BJ (cell line): ENCODE measurements at regions not wholly inside any gene's neighbourhood (a gene's known extent, or its start where the extent isn't known, plus 50 kb on each side); places are given as distances from the start of the nearest gene placed in this dataset.

ENCODE experiments used
- CTCF ChIA-PET: fragments of 350-600 bp; formaldehyde crosslinking; extraction: SDS; loops from one replicate; lab custom pipeline; 2021; ENCODE audit warnings: antibody characterized with exemption, inconsistent platforms; lab: Yijun Ruan, JAX
- POLR2A ChIA-PET: fragments of 300-600 bp; sonication (Branson Sonifier 250); formaldehyde crosslinking; extraction: SDS; loops from one replicate; lab custom pipeline; 2021; ENCODE audit warnings: antibody characterized with exemption; lab: Charles Lee
- DNase-seq: peaks from one replicate; pipeline ENCODE4 v3.0.0-alpha.2; 2011; ENCODE audit warnings: low read depth
- H3K27me3 ChIP-seq: 2 replicates; pipeline ENCODE4 v1.6.0; 2011; ENCODE audit warnings: low read length; ENCODE audit not compliant: control insufficient read depth, insufficient read depth
- H3K36me3 ChIP-seq: 2 replicates; pipeline ENCODE4 v1.5.1; 2011; ENCODE audit warnings: low read length; ENCODE audit not compliant: control insufficient read depth, insufficient read depth
- H3K4me3 ChIP-seq: 2 replicates; pipeline ENCODE4 v1.5.1; 2011; ENCODE audit warnings: low read depth, mild to moderate bottlenecking, control low read depth, low read length
- TF ChIP-seq, protein P1 (sequence below): IDR thresholded peaks from 2 replicates; pipeline ENCODE4 v1.5.1; 2011; ENCODE audit warnings: low read depth, mild to moderate bottlenecking, control low read depth, inconsistent platforms, low read length, moderate library complexity; ENCODE audit not compliant: insufficient read depth

DNA sequence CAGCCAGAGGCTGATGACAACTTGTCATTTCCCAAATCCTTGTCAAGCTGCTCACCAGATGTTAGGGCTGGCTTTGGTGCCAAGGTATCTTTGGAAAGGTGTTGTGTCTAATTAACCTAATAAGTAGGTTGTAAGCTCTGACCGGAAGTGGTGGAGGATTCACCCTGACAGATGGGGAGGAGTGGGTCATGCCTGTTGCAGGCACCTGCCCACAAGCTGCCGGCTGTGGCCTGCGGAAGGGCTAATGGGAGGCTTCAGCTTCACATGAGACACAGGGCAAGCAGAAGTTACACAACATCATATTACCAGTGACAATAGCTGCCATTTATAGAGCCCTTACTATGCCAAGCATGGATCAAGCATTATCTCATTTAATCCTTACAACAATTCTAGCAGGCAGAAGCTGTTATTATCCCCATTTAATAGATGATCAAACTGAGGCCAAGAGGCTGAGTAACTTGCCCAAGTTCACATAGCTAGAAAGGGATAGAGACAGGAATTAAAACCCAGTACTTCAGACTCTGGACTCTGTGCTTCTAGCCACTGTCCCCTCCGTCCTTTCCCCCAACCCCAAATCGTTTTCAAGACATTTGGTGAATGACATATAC lies 63.1 kb upstream of the DUSP5 start:
- Histone ChIP-seq H3K27me3 (no peaks in the 10 kb centered on the region), H3K36me3 (no peaks in the 10 kb centered on the region), H3K4me3 (no peak overlapping the region)
- ChIA-PET CTCF (no interaction called here), POLR2A (no interaction called here)
- no peak for DNase-seq
- TF ChIP-seq, protein P1, sequence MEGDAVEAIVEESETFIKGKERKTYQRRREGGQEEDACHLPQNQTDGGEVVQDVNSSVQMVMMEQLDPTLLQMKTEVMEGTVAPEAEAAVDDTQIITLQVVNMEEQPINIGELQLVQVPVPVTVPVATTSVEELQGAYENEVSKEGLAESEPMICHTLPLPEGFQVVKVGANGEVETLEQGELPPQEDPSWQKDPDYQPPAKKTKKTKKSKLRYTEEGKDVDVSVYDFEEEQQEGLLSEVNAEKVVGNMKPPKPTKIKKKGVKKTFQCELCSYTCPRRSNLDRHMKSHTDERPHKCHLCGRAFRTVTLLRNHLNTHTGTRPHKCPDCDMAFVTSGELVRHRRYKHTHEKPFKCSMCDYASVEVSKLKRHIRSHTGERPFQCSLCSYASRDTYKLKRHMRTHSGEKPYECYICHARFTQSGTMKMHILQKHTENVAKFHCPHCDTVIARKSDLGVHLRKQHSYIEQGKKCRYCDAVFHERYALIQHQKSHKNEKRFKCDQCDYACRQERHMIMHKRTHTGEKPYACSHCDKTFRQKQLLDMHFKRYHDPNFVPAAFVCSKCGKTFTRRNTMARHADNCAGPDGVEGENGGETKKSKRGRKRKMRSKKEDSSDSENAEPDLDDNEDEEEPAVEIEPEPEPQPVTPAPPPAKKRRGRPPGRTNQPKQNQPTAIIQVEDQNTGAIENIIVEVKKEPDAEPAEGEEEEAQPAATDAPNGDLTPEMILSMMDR, result no peak

DNA sequence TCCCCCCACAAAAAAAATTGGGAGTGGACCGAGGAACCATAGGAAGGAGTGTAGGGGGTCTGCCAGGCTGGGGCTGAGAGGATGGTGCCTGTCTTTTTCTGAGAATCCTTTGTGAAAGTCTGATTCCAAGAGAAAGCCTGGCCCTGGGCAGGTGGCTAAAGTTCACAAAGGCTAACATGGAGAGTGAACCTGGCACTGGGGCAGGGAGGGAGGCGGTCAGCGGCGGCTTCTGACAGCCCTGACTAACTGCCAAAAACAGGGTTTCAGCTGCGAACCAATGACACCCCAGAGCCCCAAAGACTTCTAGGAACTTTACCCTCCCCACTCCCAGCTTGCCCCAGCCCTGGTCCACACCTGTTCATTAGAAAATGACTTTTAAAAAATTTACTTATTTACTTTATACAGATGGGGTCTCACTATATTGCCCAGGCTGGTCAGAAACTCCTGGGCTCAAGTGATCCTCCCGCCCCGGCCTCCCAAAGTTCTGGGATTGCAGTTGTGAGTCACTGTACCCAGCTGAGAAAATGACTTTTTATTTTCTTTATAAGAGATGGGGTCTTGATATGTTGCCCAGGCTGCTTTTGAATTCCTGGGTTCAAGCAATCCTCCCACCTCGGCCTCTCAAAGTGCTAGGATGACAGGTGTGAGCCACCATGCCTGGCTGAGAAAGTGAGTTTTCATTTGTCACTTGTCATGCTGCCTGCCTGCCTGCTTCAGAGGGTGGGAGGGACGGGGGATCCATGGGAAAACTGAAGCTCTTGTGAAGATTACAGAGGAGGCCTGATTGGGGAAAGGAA lies 61.0 kb upstream of the DUSP5 start:
- POLR2A ChIA-PET, result no interaction called here
- no peak overlapping the region for H3K4me3 ChIP-seq
- DNase-seq, result no peak
- CTCF ChIA-PET, result no interaction called here
- H3K36me3 ChIP-seq, result no peaks in the 10 kb centered on the region
- no peaks in the 10 kb centered on the region for H3K27me3 ChIP-seq
- TF ChIP-seq, protein P1, result no peak

DNA sequence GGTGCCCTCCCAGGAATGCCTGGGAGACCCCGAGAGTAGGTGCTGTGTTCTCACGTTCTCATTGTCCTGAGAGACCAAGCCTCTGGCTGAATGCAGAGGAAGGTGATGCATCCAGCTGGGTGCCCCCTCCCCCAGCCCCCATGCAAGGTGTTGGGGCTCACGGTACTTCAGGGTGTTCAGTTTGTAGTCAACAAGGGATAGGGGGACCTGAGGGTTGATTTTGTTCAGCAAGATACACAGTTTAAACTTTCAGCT lies 60.4 kb upstream of the DUSP5 start:
- H3K36me3 ChIP-seq, result no peaks in the 10 kb centered on the region
- no peak overlapping the region for H3K4me3 ChIP-seq
- no peaks in the 10 kb centered on the region for H3K27me3 ChIP-seq
- TF ChIP-seq, protein P1, result no peak
- CTCF ChIA-PET, result no interaction called here
- POLR2A ChIA-PET, result no interaction called here
- no peak for DNase-seq

DNA sequence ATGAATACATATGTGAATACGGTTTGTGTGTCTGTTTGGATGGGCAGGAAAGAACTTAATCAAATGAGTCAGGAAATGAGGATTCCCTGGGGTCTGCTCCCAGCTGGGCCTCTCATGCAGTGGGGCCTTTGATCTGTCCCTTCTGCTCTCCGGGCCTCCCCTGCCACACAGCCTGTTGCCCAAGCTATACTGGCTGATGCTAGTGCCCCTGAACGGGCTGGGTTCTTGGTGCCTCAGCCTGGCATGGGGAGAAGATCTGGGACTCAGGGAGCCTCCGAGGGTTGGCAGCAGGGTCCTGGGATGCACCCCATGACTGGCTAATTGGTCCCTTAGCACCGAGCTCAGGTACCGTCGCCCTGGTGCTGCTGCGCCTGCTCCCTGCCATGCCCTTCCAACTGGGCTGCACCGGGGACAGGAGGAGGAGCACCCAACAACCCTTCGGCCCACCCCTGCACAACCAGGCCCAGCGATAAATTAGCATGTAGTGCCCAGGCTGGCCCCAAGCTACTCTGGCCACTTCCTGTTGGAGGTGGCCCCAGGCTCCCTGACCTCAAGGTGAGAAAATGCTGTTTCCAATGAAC lies 59.9 kb upstream of the DUSP5 start:
- CTCF ChIA-PET, result no interaction called here
- POLR2A ChIA-PET, result no interaction called here
- Histone ChIP-seq H3K27me3 (no peaks in the 10 kb centered on the region), H3K36me3 (no peaks in the 10 kb centered on the region), H3K4me3 (no peak overlapping the region)
- TF ChIP-seq, protein P1, result no peak
- no peak for DNase-seq

DNA sequence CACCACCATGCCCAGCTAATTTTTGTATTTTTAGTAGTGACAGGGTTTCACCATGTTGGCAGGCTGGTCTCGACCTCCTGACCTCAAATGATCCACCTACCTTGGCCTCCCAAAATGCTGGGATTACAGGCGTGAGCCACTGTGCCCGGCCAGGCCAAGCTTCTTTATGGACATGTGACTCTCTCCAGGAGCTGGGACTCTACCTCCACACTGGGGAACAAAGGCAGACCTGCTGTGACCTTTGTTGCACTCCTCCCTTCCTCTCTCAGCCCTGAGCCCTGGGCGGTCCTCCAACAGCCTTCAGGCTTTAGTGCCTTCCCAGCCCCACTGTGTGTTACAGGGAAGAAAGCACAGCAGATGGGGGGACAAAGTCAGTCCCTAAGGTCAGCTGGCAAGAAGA lies 55.0 kb upstream of the DUSP5 start:
- DNase-seq, result no peak
- Histone ChIP-seq H3K4me3 (no peak overlapping the region), H3K36me3 (no peaks in the 10 kb centered on the region), H3K27me3 (no peaks in the 10 kb centered on the region)
- CTCF ChIA-PET, result interaction anchor here (1.6 kb wide), 1 partner anchor 88 kb away, joined by 4 read pairs; no protein-coding TSS in a partner anchor
- TF ChIP-seq, protein P1, result no peak
- POLR2A ChIA-PET, result no interaction called here
